ENCODE measurements at regions not wholly inside any gene's neighbourhood (a gene's known extent, or its start where the extent isn't known, plus 50 kb on each side); places are given as distances from the start of the nearest gene placed in this dataset.

DNA sequence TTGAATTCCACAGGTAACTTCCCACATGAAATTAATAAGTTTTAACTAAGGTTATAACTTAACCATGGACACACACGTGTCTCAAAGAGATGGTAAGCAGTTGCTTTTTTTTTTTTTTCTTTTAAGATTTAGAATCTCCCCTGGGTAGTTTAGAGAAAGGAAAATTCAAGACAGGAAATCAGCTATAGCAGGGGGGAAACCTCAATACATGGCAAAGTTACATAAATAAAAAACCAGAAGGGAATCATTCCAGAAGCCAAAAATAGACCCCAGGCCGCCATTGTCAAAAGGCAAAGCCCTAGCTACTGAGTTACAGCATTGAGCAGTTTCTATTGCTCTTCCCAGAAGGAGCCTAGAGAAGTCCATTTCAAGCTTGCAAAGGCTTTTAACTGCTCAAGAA is 91.5 kb upstream of the ZNF236 start:
- TF ChIP-seq CTCF (IDR thresholded peaks at IDR 0.05; ENCODE audit: low read length) = no peak
- TF ChIP-seq EZH2 (IDR thresholded peaks at IDR 0.05; ENCODE audit: borderline replicate concordance, low read length) = no peak
